HG02884 (cell line): ENCODE measurements at regions not wholly inside any gene's neighbourhood (a gene's known extent, or its start where the extent isn't known, plus 50 kb on each side); places are given as distances from the start of the nearest gene placed in this dataset.
A peak's percentile ranks its signal among the peaks of the same experiment; 100 is the strongest.
"Not testable (repeated sequence)": the region's sequence is repeated elsewhere in the genome, so short reads cannot be mapped to it uniquely, and the experiment has no call there.

ENCODE experiments used
- ATAC-seq: cut with Tn5 transposase; IDR thresholded peaks from one replicate; pipeline ENCODE4 v1.9.1; 2021; ENCODE audit warnings: mild to moderate bottlenecking, moderate library complexity; ENCODE audit not compliant: unreplicated experiment

DNA sequence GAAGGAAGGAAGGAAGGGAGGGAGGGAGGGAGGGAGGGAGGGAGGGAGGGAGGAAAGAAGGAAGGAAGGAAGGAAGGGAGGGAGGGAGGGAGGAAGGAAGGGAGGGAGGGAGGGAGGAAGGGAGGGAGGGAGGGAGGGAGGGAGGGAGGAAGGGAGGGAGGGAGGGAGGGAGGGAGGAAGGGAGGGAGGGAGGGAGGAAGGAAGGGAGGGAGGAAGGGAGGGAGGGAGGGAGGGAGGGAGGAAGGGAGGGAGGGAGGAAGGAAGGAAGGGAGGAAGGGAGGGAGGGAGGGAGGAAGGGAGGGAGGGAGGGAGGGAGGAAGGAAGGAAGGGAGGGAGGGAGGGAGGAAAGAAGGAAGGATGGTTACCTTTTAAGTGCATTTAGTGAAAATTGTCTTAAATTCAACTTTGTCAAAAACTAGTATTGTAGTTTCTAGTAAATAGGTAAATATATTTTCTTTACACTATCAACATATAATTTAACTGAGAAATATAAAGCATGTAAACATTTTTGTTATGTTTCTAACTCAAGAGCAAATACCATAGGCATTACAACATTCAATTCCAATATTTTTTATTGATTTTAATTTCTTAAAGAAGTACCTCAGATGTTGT lies 776.4 kb upstream of the ADGRL3 start:
- not testable (repeated sequence) for ATAC-seq

DNA sequence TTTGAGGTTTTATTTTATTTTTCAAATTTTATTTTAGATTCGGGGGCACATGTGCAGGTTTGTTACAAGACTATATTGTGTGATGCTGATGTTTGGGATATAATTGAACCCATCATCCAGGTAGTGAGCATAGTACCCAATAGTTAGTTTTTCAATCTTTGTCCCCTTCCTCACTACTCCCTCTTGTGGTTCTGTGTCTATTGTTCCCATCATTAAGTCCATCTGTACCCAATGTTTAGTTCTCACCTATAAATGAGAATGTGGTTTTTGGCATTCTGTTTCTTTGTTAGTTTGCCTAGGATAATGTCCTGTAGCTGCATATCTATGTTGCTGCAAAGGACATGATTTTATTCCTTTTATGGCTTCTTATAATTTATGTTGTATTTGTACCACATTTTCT lies 767.2 kb upstream of the ADGRL3 start:
- no peak for ATAC-seq

GRCh38 chr4:60443068-60443467 lies 757.1 kb upstream of the ADGRL3 start:
- no peak for ATAC-seq

DNA sequence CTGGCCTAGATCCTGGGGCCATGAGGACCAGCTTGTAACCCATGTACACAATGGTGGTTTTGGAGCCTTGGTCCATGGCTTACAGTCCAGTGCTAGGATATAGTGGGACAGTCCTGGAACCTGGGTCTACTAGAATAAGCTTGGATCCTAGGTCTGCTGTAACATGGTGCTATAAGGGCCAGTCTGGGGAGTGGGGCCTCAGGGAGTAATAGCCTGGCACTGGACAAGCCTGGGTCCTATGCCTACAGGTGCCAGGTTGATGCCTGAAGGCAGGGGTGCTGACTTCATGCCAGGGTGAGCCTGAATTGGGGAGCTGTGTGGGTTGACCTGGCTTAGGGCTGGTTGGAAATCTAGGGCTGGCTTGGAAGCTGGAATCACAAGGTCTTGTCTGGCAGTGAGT lies 756.3 kb upstream of the ADGRL3 start:
- no peak for ATAC-seq

DNA sequence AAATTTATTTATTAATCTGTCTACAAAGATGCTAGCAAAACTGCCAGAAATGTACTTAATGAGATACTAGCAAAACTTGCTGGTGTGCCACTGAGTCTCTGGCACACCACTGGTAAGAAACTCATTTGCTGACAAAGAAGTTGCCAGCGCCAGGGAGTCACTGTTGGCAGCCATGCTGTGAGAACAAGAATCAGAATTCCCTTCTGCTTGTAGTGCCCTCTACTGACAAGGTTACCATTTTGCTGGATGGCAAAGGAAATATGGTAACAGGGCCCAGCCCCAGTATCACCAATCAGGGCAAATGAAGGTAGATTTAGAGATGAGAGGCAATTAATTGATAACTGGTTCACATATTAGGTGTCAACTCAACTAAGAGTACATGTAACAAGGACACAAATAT lies 750.1 kb upstream of the ADGRL3 start:
- no peak for ATAC-seq

DNA sequence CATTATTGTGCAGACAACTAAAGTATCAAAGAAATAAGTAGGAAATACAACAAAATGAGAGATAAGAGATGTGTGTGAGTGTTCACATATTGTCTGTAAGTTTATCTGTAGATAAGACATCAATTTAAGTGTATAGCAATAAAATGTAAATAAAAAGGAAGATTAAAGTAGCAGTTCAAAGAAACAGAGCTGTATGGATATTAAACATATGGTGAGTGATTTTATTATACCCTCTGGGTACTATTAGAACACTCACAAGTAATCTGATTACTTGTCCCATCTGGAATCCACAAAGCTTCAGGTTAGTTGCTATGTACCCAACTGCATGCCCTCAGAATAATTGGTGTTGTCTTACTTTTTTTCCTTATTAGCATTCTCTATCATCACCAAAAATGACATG lies 747.9 kb upstream of the ADGRL3 start:
- no peak for ATAC-seq

- no peak for ATAC-seq
Observed at GRCh38 chr4:60455380-60455779, 744.7 kb upstream of the ADGRL3 start.

- ATAC-seq, result no peak
Observed at GRCh38 chr4:60461551-60461950, 738.6 kb upstream of the ADGRL3 start.

GRCh38 chr4:60463857-60464502 lies 736.1 kb upstream of the ADGRL3 start:
- ATAC-seq, result peak; percentile 78

GRCh38 chr4:60482921-60483351 lies 717.2 kb upstream of the ADGRL3 start:
- ATAC-seq, result no peak

- ATAC-seq, result no peak
Observed at GRCh38 chr4:60485276-60485675, 714.9 kb upstream of the ADGRL3 start.

DNA sequence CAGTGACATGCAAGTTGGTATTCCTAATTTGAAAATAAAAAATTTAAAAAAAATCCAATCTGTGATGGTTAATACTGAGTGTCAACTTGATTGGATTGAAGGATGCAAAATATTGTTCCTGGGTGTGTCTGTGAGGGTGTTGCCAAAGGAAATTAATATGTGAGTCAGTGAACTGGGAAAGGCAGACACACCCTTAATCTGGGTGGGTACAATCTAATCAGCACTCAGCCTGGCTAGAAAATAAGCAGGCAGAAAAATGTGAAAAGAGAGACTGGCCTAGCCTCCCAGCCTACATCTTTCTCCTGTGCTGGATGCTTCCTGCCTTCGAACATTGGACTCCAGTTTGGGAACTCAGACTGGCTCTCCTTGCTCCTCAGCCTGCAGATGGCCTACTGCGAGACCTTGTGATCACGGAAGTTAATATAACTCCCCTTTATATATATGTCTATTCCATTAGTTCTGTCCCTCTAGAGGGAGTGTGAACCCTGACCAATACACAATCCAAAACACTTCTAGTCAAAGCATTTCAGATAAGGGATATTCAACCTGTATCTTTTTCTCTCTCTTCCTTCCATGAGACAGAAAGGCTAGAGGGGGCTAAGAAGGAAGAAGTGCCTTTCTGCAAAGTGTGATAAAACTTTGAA lies 712.9 kb upstream of the ADGRL3 start:
- ATAC-seq, result not testable (repeated sequence)

- no peak for ATAC-seq
Observed at GRCh38 chr4:60500810-60501209, 699.3 kb upstream of the ADGRL3 start.

DNA sequence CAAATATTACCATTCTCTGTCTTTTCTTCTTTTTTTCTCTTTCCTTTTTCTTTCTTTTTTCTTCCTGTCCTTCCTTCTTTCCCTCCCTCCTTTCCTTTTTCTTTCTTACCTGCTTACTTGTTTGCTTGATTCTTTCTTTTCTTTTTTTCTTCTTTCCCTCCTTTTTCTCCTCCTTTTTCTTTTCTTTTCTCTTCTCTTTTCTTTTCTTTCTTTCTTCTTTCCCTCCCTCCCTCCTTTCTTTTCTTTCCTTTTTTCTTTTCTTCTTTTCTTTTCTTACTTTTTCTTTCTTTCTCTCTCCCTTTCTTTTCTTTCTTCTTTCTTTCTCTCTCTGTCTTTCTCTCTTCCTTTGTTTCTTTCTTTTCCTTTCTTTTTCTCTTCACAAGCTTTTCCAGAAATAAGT lies 697.4 kb upstream of the ADGRL3 start:
- ATAC-seq, result no peak

DNA sequence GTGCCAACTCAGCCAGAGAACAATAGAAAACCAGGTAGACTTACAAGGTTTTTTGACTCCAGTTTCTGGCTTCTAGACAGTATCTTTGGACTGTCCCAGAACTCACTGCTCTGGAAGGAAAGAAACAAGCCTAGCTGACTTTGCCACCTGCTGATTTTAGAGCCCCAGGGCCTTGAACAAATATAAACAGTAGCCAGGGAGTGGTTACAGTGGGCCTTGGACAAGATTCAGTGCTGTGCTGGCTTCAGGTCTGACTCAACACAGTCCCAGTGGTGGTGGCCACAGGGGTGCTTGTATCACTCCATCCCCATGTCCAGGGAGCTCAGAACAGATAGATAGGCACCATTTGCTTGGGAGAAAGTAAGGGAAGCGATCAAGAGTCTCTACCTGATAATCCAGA lies 694.1 kb upstream of the ADGRL3 start:
- ATAC-seq, result no peak

DNA sequence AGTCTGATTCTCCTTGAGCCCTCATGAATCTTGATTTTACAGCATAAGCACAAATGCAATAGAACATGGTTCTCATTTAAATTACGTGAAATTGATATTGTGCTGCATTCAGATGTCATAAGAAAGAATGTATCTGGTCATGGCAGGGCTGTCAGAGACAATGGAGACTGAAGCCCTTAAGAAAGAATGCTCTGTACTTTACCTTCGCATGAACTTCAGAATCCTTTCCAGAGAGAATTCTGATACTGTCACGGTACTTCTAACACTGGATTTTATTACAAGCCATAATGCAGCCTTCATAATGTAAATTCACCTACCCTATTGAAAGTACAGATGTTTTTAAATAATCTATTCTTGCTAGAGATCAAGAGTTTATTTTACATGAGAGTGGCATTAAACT lies 677.9 kb upstream of the ADGRL3 start:
- no peak for ATAC-seq

GRCh38 chr4:60531776-60532379 lies 668.2 kb upstream of the ADGRL3 start:
- no peak for ATAC-seq

DNA sequence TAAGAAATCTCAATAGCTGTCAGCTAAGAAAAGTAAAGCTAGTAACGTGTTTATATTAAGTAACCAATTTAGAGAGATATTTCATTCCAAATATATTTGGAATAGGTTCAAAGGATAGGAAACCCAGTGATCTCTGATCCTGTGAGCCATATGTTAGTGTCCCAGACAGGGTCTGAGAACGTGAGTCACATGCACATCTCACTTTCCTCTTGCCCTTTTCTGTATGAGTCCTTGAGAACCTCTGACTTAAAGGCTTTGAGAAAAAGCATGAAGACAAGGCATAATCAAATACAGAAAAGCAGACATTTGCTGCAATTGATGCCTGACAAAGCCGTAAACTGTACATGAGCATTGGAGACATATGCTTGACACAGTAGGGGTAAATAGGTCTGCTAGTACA lies 655.1 kb upstream of the ADGRL3 start:
- no peak for ATAC-seq

GRCh38 chr4:60562334-60562733 lies 637.8 kb upstream of the ADGRL3 start:
- ATAC-seq, result no peak

- no peak for ATAC-seq
Observed at GRCh38 chr4:60565558-60565957, 634.6 kb upstream of the ADGRL3 start.

- no peak for ATAC-seq
Observed at GRCh38 chr4:60575336-60575735, 624.8 kb upstream of the ADGRL3 start.

DNA sequence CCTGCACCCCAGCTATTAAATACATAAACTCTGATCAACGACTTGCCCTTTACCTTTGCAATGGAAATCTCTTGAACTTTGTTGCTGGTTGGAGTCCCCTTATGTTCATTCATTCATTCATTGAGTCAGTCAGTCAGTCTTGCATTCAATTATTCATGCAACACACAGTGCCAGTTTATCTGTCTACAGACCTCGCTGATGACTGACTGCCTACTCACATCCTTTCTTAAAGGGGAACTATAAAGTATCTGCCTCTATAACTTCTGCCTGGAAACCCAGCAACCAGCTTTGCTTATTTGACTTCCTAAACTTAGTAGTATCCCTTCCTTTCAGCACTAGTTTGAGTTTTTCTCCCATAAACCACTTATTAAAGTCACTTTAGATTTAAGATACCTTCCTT lies 620.8 kb upstream of the ADGRL3 start:
- ATAC-seq, result no peak
